ENCODE measurements at regions not wholly inside any gene's neighbourhood (a gene's known extent, or its start where the extent isn't known, plus 50 kb on each side); places are given as distances from the start of the nearest gene placed in this dataset.
"Not testable (repeated sequence)": the region's sequence is repeated elsewhere in the genome, so short reads cannot be mapped to it uniquely, and the experiment has no call there.

DNA sequence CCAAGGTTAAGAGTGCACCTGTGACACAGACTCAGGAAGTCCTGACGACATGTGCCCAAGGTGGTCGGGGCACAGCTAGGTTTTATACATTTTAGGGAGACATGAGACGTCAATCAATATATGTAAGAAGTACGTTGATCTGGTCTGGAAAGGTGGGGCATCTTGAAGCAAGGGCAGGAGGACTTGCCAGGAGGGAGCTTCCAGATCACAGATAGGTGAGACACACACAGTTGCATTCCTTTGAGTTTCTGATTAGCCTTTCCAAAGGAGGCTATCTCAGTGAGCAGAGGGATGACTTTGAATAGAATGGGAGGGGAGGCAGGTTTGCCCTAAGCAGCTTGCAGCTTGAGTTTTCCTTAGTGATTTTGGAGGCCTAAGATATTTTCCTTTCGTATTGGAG, 257.4 kb downstream of the CGGBP1 start:
- DNase-seq (ENCODE audit: low read depth in 1 of 2, low spot score in 1 of 2): no peak
- in situ Hi-C loops (cut with HindIII; ENCODE audit: low pct_unique_long_range_greater_than_20kb, low sequenced_read_pairs): no loop called here
- TF ChIP-seq JUND (IDR thresholded peaks at IDR 0.05; ENCODE audit: low read depth): no peak

DNA sequence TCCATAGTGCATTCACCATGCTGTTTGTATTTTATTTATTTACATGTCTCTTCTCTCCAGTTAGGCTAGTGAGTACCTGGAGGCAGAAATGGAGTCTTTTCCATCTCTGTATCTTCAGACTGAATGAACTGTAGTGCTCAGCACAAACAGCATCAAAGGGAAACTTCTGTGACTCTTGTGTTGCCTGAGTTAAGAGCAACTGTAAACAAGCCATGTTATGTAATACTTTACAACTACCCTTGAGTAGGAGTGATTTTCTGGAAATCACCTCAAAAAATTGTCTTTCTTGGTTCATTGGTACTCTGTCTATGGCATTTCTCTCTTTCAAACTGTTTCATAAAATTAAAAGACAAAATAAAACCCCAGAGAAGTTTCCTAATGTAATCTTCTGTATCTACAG, 258.3 kb downstream of the CGGBP1 start:
- in situ Hi-C loops (cut with HindIII; ENCODE audit: low pct_unique_long_range_greater_than_20kb, low sequenced_read_pairs): no loop called here

DNA sequence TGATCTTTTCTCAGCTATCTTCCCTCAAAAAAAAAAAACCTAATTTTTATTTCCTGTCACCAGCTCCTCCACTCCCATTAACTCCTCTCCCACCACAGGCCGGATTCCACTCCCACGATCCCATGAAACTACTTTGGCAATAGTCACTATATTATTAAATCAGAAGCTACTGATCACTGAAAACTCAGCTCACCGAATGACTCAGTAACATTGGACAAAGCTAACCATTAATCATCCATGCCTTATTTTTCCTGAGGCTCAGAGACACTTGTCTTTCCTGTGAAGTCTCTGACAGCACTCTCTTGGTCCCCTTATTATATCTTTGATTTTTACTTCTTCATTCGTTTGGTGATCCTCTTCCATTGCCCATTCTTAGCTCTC, 260.2 kb downstream of the CGGBP1 start:
- no peak for DNase-seq (ENCODE audit: low read depth in 1 of 2, low spot score in 1 of 2)
- in situ Hi-C loops (cut with HindIII; ENCODE audit: low pct_unique_long_range_greater_than_20kb, low sequenced_read_pairs): no loop called here
- no peak for TF ChIP-seq JUND (IDR thresholded peaks at IDR 0.05; ENCODE audit: low read depth)

More for the DNA sequence above, 258.3 kb downstream of the CGGBP1 start:
- TF ChIP-seq JUND (IDR thresholded peaks at IDR 0.05; ENCODE audit: low read depth): no peak
- no peak for DNase-seq (ENCODE audit: low read depth in 1 of 2, low spot score in 1 of 2)

DNA sequence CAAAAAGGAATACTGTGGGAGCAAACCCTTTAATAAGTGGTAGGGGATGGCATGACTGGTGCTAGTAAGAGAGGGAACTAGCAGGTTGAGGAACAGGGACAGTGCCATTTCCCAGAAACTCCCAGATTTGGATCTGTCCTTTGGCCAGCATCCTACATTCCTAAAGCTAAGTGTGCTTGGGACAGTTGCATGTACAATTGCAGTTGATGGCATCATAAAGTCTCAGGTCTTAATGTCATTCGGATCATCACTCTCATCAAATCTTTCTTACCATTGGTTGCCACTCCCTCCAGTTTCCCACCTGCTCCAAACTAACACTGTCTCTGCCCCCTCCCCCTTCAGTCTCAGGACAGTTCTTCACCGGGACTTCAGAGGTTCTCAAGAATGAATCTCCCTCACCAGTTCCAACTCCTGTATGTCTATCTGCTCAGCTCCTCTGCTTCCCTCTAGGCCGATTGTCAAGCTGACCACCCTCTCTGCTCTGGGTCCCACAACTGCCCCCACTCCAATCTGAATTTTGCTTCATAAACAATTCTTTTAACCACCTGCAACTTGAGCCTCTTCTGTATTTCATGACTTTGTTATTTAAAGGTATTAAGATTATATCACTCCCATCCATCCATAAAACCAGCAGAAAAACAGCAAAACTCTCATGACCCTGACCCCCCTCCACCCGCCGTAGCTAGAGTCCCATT, 260.8 kb downstream of the CGGBP1 start:
- DNase-seq (ENCODE audit: low read depth in 1 of 2, low spot score in 1 of 2): peak in 1 of 2 experiments; percentile 17
- in situ Hi-C loops (cut with HindIII; ENCODE audit: low pct_unique_long_range_greater_than_20kb, low sequenced_read_pairs): no loop called here
- TF ChIP-seq JUND (IDR thresholded peaks at IDR 0.05; ENCODE audit: low read depth): no peak

DNA sequence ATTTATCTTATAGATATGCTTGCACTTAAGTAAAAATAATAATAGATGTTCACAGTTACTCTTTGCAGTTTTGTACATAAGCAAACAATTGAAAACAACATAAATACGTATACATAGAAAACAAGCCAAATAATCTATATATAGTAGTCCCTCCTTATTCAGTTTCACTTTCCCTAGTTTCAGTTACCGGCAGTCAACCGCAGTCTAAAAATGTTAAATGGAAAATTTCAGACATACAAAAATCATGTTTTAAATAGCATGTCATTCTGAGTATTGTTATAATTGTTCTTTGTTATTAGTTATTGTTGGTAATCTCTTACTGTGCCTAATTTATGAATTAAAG, 262.0 kb downstream of the CGGBP1 start:
- DNase-seq (ENCODE audit: low read depth in 1 of 2, low spot score in 1 of 2): no peak
- in situ Hi-C loops (cut with HindIII; ENCODE audit: low pct_unique_long_range_greater_than_20kb, low sequenced_read_pairs): no loop called here
- TF ChIP-seq JUND (IDR thresholded peaks at IDR 0.05; ENCODE audit: low read depth): no peak

DNA sequence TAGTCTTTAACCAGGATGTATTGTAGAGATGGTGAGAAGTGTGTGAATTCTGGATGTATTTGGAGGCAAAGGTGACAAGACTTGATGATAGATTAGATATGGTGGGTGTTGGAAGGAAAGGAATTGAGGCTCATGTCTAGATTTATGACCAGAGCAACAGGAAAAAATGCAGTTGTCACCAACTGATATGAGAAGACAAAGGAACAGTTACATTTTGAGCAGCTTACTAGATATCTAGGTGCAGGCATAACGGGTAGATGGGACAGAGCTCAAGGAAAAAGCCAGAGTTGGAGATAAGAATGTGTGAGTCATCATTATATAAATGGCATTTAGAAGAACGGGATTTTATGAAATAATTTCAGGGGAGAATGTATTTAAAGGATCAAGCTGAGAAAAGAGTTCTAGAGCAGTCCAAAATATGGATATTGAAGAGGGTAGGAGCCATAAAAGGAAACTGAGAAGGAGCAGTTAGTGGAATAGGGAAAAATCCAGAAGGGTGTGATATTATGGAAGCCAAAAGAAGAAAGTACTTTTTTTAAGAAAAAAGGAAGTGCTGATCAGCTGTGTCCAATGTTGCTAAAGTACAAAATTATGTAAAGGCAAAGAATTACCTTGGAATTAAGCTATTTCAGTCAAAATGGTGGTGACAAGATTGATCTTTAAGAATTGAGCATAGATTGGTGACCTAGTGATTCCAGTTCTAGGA, 262.5 kb downstream of the CGGBP1 start:
- no peak for DNase-seq (ENCODE audit: low read depth in 1 of 2, low spot score in 1 of 2)
- no peak for TF ChIP-seq JUND (IDR thresholded peaks at IDR 0.05; ENCODE audit: low read depth)
- in situ Hi-C loops (cut with HindIII; ENCODE audit: low pct_unique_long_range_greater_than_20kb, low sequenced_read_pairs): no loop called here

DNA sequence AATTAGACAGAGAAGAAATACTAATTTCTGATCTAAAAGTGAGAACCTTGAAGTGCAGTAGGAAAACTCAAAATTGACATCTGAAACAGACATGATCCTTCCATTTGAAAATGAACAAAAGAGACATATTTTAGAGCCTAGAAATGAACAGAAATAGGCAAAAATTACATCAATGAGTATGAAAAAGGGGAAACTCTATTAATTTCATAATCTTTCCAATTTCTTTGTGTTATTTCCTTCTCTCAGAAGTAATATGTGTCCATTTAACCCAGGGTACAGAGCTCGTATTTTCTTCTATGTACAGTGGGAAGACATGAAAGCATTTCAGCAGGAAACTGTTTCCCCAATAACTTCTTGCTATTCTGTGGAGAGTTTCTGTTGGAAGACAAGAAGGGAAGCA, 263.1 kb downstream of the CGGBP1 start:
- in situ Hi-C loops (cut with HindIII; ENCODE audit: low pct_unique_long_range_greater_than_20kb, low sequenced_read_pairs): no loop called here
- no peak for TF ChIP-seq JUND (IDR thresholded peaks at IDR 0.05; ENCODE audit: low read depth)
- no peak for DNase-seq (ENCODE audit: low read depth in 1 of 2, low spot score in 1 of 2)

DNA sequence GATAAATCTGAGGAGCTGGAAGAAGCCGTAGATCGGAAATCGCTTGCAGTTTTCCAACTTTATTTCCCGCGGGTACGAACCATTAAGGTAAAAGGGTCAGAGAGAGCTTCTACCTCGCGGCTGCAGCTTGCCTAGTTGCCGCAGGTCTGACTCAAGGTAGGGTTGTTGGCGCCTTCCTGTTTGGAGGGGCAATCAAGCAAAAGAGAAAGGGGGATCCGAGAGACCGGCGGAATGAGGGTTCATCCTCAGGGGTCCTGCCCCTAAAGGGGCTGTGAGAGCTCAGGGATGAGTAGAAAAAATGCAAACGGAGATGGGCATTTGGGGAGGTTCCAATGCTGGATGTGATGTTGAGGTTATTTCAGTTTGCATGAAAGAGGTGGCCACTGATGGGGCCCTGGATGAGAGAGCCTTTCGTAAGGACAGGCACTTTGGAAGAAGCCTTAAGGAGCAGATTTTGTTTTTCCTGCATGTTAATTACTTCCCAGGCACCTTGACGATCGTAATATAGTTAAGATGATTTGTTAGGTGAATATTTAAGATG, 265.4 kb downstream of the CGGBP1 start:
- no peak for TF ChIP-seq JUND (IDR thresholded peaks at IDR 0.05; ENCODE audit: low read depth)
- in situ Hi-C loops (cut with HindIII; ENCODE audit: low pct_unique_long_range_greater_than_20kb, low sequenced_read_pairs): no loop called here
- DNase-seq (ENCODE audit: low read depth in 1 of 2, low spot score in 1 of 2): no peak

DNA sequence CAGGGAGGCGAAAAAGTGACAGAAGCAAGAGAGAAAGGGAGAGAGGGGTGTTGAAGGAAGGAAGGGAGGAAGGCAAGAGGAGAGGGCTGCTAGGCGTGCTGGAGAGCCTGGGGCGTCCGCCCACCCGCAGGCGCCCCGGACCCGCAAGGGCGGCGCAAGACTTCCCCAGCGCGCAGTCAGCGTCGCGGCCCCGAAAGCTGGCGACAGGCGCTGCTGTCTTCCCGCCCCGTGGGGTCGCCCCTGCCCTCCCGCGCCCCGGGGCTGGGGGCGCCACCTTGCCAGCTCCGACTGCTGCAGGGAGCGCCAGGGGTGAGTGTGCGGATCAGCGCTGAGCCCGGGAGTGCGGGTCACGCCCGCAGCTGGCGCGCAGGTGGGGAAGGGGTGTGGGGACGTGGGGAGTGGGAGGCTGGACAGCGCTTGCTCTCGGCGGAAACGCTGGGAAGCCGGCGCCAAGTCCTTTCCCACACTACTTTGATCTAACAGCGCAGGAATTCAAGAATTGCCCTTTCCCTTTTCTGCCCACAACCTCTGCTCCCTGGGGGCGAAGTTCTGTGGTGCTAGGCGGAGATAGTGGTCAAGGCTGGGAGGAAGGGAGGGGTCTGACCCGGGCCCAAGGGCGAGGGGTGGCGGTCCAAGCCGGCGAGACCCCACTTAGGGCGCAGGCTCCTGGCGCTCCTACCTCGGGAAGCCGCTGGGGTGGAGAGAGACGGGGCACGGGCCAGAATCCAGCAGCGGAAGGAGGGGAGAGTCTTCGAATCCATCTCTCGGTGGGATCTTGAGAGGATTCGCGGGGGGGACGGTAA, 266.1 kb downstream of the CGGBP1 start, which contains the start of gene HTR1F:
TSS of gene HTR1F (plus strand) at position 173 of the 803 bp plus-strand sequence.
- in situ Hi-C loops (cut with HindIII; ENCODE audit: low pct_unique_long_range_greater_than_20kb, low sequenced_read_pairs): no loop called here
- no peak for TF ChIP-seq JUND (IDR thresholded peaks at IDR 0.05; ENCODE audit: low read depth)
- DNase-seq (ENCODE audit: low read depth in 1 of 2, low spot score in 1 of 2): no peak

DNA sequence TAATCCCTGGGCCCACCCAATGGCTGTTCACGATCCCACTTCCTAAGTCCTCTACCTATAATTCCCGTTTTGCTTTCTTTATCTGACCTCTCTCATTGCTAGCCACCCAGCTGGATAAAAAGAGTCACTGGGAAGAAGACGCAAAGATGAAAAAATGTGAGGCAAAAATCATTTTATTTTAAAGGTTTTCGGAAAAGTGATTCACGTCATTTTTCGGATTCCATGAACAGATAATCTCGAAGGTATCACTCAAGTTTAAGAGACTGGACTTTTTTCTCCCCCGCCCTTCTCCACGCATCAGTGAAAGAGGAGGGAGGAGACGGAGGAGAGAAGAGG, 266.6 kb downstream of the CGGBP1 start:
- no peak for TF ChIP-seq JUND (IDR thresholded peaks at IDR 0.05; ENCODE audit: low read depth)
- no peak for DNase-seq (ENCODE audit: low read depth in 1 of 2, low spot score in 1 of 2)
- in situ Hi-C loops (cut with HindIII; ENCODE audit: low pct_unique_long_range_greater_than_20kb, low sequenced_read_pairs): no loop called here

DNA sequence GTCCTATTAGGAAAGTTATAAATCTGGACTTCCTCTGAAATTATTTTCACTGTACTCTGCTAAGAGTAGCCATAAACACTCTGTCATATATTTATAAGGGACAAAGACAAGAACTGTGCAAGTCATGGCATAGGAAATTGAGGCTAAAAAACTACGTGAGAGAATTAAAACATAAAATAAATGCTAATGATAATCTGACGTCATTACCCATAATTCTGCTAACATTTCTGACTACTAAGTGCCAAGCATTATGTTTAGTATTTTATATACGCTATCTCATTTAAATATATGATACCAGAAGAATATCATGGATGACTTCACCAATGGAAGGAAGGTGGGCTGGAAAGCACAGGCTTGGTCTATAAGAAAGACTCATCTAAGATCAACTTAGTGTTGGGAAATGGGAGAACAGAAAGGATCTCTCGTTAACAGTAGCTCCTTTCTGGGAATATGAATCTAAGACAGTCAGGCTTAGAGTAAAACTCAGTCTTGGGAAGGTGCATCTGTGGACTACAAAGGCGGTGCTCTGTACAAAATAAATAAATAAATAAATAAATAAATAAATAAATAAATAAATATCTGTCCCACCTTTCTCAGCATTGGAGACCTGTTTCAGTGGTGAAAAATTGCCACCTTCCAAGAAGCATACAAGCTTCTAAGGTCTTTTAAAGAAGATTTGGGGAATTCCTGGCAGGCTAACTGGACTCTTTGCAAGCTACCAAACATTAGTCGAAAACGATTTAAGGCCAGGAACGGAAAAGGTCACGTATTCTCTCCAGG, 267.4 kb downstream of the CGGBP1 start:
- no peak for TF ChIP-seq JUND (IDR thresholded peaks at IDR 0.05; ENCODE audit: low read depth)
- in situ Hi-C loops (cut with HindIII; ENCODE audit: low pct_unique_long_range_greater_than_20kb, low sequenced_read_pairs): no loop called here

DNA sequence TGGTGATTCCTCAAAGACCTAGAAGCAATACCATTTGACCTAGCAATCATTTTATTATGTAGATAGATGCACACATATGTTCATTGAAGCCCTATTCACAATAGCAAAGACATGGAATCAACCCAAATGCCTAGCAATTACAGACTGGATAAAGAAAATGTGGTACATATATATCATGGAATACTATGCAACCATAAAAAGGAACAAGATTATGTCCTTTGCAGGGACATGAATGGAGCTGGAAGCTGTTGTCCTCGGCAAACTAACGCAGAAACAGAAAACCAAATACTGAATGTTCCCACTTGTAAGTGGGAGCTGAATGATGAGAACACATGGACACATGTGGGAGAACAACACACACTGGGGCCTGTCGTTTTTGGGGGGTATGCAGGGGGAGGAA, 269.8 kb downstream of the CGGBP1 start:
- in situ Hi-C loops (cut with HindIII; ENCODE audit: low pct_unique_long_range_greater_than_20kb, low sequenced_read_pairs): not testable (repeated sequence)

More for the DNA sequence above, 267.4 kb downstream of the CGGBP1 start:
- DNase-seq (ENCODE audit: low read depth in 1 of 2, low spot score in 1 of 2): no peak

More for the DNA sequence above, 269.8 kb downstream of the CGGBP1 start:
- DNase-seq (ENCODE audit: low read depth in 1 of 2, low spot score in 1 of 2): not testable (repeated sequence)

Measured in T47D (cell line).